ENCODE measurements at regions not wholly inside any gene's neighbourhood (a gene's known extent, or its start where the extent isn't known, plus 50 kb on each side); places are given as distances from the start of the nearest gene placed in this dataset.

GRCh38 chr12:5188472-5188871 is 144.8 kb downstream of the KCNA5 start:
- Histone ChIP-seq H3K36me3 (ENCODE audit: control insufficient read depth in 2 of 2, insufficient read depth in 2 of 2, low read length in 1 of 2) (no peaks in the 10 kb centered on the region), H3K4me1 (ENCODE audit: control insufficient read depth, insufficient read depth, low read length) (no peaks in the 10 kb centered on the region), H3K9ac (ENCODE audit: control insufficient read depth, insufficient read depth, low read length) (no peak overlapping the region), H3K27ac (ENCODE audit: control insufficient read depth, insufficient read depth) (no peak overlapping the region), H4K20me1 (ENCODE audit: control insufficient read depth, insufficient read depth) (no peaks in the 10 kb centered on the region), H2AFZ (ENCODE audit: control insufficient read depth, low read depth, low read length) (no peak overlapping the region), H3K9me3 (replicated peaks; ENCODE audit: control insufficient read depth, insufficient read depth, low read length) (no peaks in the 10 kb centered on the region), H3K27me3 (replicated peaks in 1 of 2; ENCODE audit: control insufficient read depth in 2 of 2, insufficient read depth in 2 of 2, low read length in 1 of 2) (peaks cover 3 to 4% of the 10 kb centered on the region in 2 experiments; a peak in 2 of 4 replicates), H3K4me3 (no peak overlapping the region), H3K79me2 (ENCODE audit: control insufficient read depth, insufficient read depth, low read length) (no peaks in the 10 kb centered on the region), H3K4me2 (ENCODE audit: control insufficient read depth, insufficient read depth) (no peak overlapping the region)
- ChIA-PET SMC1A (ENCODE audit: uncharacterized antibody, unreplicated experiment) (interaction anchor here (0.7 to 1.1 kb wide), 2 partner anchors 10 to 17 kb away, joined by 3 read pairs; no protein-coding TSS in a partner anchor), POLR2A (interaction anchor here (0.8 kb wide), 1 partner anchor 14 kb away, joined by 3 read pairs; no protein-coding TSS in a partner anchor), CTCF (no interaction called here), RAD21 (ENCODE audit: unreplicated experiment) (no interaction called here)
- FAIRE-seq, result no peak
- TF ChIP-seq FOXM1 (IDR thresholded peaks at IDR 0.05; ENCODE audit: low read depth, low read length), result no peak
- TF ChIP-seq ZBTB33 (IDR thresholded peaks at IDR 0.05), result no peak
- TF ChIP-seq NR2F1 (conservative IDR thresholded peaks at IDR 0.05), result no peak
- no peak for TF ChIP-seq BHLHE40 (IDR thresholded peaks at IDR 0.05; ENCODE audit: borderline replicate concordance in 1 of 2, low read depth in 2 of 2, low read length in 1 of 2)
- no peak for TF ChIP-seq NR2C1 (IDR thresholded peaks at IDR 0.05)
- no peak for TF ChIP-seq YBX1 (IDR thresholded peaks at IDR 0.05)
- no peak for TF ChIP-seq FOXK2 (IDR thresholded peaks at IDR 0.05)
- no peak for TF ChIP-seq MYB (IDR thresholded peaks at IDR 0.05; ENCODE audit: borderline replicate concordance, low read depth, low read length)
- no peak for TF ChIP-seq STAT3 (IDR thresholded peaks at IDR 0.05; ENCODE audit: low read depth, low read length)
- in situ Hi-C loops (cut with MboI) (no loop called here), intact Hi-C loops (cut with micrococcal nuclease; ENCODE audit: unreplicated experiment) (no loop called here)
- WGBS (ENCODE audit: insufficient coverage, insufficient replicate concordance, low lambda C conversion rate, missing lambda C conversion rate), result 10% methylated on average over 4 of the region's 4 CpGs
- no peak for ATAC-seq
- no TSS peak for BruUV-seq (replicated peaks)
- DNase-seq (ENCODE audit: low read depth, low spot score), result no peak

Measured in GM12878 (cell line).